ENCODE measurements at regions not wholly inside any gene's neighbourhood (a gene's known extent, or its start where the extent isn't known, plus 50 kb on each side); places are given as distances from the start of the nearest gene placed in this dataset.
"Not testable (repeated sequence)": the region's sequence is repeated elsewhere in the genome, so short reads cannot be mapped to it uniquely, and the experiment has no call there.

- no peak for DNase-seq
These were observed 164.1 kb downstream of the UQCRFS1 start for GRCh38 chr19:29048873-29049272.

GRCh38 chr19:29045679-29046254, 167.2 kb downstream of the UQCRFS1 start:
- no peak for DNase-seq

- DNase-seq = no peak
These were observed 168.9 kb downstream of the UQCRFS1 start for GRCh38 chr19:29044037-29044436.

- no peak for DNase-seq
These were observed 170.5 kb downstream of the UQCRFS1 start for GRCh38 chr19:29042450-29042849.

GRCh38 chr19:29040951-29041350, 172.0 kb downstream of the UQCRFS1 start:
- no peak for DNase-seq

GRCh38 chr19:29040292-29040691, 172.7 kb downstream of the UQCRFS1 start:
- no peak for DNase-seq

GRCh38 chr19:29039036-29039435, 173.9 kb downstream of the UQCRFS1 start:
- DNase-seq = not testable (repeated sequence)

GRCh38 chr19:29031216-29031615, 181.7 kb downstream of the UQCRFS1 start:
- no peak for DNase-seq

DNA sequence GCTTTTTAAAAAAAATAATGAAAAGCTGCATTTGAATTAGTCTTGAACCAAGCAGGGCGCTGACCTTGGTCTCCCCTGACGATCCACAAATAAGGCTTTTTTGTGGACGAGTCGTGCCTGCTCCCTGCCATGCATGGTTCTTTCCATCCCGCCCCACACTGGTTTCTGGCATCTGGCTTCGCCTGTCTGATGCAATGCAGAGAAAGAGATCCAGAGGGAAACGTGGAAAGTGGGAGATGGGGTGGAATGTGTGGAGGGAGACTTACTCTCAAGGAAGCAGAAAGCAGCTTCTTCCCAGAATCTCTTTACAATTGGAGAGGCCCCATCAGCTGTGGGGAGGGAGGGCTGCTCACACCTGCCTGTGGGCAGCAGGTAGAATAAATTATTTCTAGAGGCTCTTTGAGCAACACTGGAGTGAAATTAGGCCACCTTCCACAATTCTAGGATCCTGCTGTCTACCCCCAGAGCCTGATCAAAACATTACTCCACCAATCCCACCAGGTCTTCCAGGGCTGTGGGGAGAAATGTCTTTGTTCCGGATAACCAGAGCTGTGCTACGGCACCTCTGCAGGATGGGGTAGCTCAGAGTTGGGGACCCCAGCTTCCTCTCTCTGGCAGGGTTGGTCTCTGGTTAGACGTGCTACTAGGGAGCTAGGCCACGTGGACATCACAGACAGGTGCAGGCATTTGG, 183.5 kb downstream of the UQCRFS1 start:
- DNase-seq = no peak

GRCh38 chr19:29022599-29022998, 190.4 kb downstream of the UQCRFS1 start:
- no peak for DNase-seq

DNA sequence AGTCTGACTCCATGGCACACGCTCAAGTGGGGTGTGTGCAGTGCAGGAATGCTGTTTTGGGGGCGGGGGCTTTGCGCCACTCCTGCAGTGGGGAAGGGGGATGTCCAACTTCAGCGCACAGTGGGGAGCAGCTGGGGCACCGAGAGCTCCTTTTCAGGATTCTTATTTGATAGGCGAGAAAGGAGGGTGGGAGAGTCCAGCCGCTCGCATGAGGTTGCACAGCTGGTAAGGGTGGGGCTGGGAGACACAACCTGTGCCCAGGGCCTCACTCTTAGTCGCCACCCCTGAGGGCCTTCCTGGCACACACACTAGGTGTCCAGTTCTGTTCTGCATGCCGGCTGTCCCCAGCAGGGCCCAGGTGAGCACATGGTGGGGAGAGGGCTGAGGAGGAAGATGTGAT, 190.8 kb downstream of the UQCRFS1 start:
- DNase-seq = no peak

- no peak for DNase-seq
These were observed 191.6 kb downstream of the UQCRFS1 start for GRCh38 chr19:29021232-29021916.

GRCh38 chr19:29019403-29019802, 193.5 kb downstream of the UQCRFS1 start:
- no peak for DNase-seq

GRCh38 chr19:29018542-29018941, 194.4 kb downstream of the UQCRFS1 start:
- no peak for DNase-seq

- no peak for DNase-seq
These were observed 195.2 kb downstream of the UQCRFS1 start for GRCh38 chr19:29017788-29018187.

- DNase-seq = no peak
These were observed 195.8 kb downstream of the UQCRFS1 start for GRCh38 chr19:29016926-29017760.

DNA sequence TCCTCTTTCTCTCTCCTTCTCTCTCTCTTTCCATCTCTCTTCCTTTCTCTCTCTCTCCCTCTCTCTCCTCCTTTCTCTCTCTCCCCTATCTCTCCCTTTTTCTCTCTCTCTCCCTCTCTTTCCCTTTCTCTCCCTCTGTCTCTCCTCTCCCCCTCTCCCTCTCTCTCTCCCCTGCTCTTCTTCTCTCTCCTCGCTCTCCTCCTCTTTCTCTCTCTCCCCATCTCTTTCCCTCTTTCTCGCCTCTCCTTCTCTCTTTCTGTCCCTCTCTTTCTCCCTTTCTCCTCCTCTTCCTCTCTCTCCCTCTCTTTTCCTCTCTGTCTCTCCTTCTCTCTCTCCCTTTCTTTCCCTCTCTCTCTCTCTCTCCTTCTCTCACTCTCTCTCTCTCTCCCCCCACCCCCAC, 196.6 kb downstream of the UQCRFS1 start:
- no peak for DNase-seq

GRCh38 chr19:29015569-29015968, 197.4 kb downstream of the UQCRFS1 start:
- DNase-seq = no peak

DNA sequence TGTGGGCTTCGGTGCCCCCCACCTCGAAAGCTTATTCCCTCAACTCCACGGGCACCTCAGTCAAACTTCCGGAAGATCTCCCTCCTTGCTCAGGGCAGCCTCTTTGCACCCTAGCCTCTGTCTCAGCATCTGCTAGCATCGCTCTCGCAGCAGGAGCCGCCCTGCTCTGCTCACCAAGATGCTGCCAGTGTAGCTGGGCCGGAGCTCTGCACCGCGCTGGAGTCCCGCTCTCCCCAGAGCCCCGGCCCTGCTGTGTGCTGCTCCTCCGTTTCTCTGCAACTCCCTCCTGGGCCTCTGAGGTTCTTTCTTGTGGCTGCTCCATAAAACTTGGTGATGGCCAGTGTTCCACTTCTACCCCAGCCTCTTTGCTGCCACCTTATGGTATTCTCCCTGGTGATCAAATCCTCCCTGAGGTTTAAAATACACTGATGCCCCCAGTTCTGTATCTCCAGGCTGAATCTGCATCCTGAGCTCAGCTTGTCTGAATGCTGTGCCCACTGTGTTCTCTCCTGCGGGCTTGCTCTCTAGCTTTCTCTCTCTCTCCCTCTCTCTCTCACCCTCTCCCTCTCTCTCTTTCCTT, 198.0 kb downstream of the UQCRFS1 start:
- no peak for DNase-seq

GRCh38 chr19:29013988-29014387, 199.0 kb downstream of the UQCRFS1 start:
- no peak for DNase-seq

DNA sequence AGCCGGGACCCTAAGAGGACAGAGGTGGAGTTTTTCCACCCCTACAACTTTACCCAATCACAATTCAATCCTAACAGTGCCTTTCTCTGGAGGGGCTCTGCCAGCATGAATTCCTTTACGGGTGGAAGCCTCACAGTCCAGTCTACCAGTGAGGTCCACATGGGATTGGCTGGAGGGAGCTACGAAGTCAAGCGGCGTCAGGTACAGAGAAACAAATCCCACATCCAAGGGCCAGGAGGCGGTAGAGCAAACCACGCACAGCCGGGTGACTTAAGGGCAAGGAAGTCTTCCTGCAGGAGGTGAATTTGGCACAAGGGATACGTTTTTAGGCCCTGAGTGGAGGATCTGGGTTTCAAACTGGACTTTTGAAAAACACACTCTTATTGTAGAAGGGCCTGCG, 199.6 kb downstream of the UQCRFS1 start:
- DNase-seq = no peak

DNA sequence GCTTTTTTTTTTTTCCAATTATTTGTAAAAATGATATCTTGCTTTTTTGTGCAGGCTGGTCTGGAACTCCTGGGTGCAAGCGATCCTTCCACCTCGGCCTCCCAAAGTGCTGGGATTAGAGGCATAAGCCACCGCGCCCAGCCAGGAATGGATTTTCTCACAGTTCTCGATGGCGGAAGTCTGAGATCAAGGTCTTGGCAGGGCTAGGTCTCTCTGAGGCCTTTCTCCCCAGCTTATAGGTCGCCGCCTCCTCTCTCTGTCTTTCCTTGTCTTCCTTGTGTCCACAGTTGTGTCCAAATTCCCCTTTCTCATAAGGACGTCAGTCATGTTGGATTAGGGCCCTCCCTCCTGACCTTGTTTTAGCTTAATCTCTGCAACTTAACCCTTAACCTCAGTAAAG, 200.5 kb downstream of the UQCRFS1 start:
- DNase-seq = no peak

- DNase-seq = no peak
These were observed 202.7 kb downstream of the UQCRFS1 start for GRCh38 chr19:29010276-29010675.

Measured in activated effector memory CD4-positive, alpha-beta T cell treated with anti-CD3 and anti-CD28 coated beads, Interleukin-2, amount 50 U/mL, for 16 hours (primary cell).